HT1080 (cell line): ENCODE measurements at regions not wholly inside any gene's neighbourhood (a gene's known extent, or its start where the extent isn't known, plus 50 kb on each side); places are given as distances from the start of the nearest gene placed in this dataset.

Experiments used
- DNase-seq: peaks from one replicate; pipeline ENCODE4 v3.0.0-alpha.2; 2015; ENCODE audit warnings: low read depth

DNA sequence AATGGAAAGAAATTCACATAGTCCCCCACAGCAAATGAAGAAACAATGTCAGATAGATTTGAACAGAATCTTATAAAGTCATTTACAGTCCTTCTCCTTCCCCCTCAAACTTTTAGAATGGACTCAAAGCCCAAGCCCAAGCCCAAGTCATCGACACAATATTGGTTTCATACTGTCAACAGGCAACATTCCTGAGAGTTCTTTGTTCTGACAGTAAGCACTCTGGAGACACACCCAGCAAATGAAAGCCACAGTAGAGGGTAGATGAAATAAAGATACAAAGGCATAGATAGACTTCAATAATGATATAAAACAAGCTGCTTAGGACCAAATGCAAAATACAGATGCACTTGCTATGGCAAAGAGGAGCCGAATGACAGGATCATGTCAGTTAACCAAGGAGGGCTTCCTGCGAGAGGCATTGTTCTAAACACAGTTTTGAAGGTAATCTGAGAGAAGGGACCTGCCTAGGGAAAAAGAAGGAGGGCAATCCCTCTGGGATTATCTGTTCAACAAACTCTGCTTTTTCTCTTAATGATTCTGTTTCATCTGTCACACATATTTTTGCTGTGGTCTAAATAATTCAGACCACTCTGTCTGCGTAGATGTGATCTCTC, 97.1 kb upstream of the MAP4K3 start:
- DNase-seq = no peak

DNA sequence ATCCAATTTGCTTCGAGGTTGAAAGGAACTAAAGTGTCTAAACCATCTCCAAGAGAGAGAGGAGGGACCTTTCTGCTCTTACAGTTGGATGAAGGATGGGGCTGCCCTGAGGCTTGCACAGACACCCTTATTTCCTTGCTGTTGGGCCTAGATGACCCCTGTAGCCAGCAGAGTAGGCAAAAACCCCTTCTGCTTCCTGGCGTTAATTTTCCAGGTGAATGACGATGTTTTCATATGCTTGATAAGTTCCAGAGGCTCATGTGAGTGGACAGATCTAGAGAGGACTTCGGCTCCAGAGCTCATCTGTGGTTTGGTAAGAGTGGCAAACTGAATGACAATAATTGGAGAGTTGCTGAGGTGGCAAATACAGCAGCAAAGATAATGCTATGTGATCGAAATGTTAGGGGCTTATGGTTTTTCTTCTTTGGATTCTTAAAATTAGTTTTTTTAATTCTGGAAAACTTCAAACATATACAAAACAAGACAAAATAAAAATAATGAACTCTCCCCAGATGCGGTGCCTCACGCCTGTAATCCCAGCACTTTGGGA, 98.6 kb upstream of the MAP4K3 start:
- no peak for DNase-seq

DNA sequence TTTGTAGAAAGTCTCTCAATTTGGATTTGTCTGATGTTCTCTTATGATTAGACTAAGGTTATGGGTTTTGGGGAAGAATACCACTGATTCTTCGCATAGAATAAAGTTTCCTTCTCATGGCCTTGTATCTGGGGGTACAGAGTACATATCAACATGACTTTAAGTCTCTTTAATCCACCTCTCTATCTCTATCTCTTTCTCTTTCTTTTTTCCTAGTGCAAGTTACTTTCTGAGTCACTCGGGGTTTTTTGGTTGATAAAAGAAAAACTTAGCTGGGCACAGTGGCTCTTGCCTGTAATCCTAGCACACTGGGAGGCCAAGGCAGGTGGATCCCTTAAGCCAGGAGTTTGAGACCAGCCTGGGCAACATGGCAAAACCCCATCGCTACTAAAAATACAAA, 100.1 kb upstream of the MAP4K3 start:
- DNase-seq = no peak

DNA sequence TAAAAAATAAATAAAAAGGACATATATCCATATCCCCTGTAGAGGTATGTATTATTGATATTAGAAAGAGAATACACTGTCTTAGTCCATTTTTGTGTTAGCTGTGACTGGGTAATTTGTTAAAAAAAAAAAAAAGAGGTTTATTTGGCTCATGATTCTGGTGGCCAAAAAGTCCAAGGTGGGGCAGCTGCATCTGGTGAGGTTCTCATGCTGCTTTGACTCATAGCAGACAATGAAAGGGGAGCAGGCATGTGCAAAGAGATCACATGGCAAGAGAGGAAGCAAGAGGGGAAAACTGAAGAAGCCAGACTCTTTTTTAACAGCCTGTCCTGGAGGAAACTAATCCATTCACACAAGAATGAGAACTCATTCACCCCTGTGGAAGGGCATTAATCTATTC, 101.6 kb upstream of the MAP4K3 start:
- peak; percentile 32 for DNase-seq

DNA sequence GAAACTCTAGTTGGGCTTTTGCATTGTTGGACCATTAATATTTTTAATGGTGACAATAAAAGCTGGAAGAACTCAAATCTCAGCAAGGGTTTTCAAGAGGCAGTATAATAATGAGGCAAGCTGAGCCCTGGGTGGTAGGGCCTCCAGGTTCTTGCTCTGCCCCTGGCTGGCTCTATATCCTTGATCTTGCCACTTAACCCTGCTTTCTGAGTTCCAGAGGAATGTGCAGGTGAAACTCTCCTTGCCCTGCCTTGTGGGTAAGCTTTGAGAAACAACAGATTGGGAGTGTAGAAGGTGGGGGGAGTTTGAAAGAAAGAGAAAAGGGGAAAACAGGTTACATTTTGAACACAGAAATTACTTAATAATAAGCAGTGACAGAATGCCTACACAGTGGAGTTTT, 103.3 kb upstream of the MAP4K3 start:
- DNase-seq = no peak

DNA sequence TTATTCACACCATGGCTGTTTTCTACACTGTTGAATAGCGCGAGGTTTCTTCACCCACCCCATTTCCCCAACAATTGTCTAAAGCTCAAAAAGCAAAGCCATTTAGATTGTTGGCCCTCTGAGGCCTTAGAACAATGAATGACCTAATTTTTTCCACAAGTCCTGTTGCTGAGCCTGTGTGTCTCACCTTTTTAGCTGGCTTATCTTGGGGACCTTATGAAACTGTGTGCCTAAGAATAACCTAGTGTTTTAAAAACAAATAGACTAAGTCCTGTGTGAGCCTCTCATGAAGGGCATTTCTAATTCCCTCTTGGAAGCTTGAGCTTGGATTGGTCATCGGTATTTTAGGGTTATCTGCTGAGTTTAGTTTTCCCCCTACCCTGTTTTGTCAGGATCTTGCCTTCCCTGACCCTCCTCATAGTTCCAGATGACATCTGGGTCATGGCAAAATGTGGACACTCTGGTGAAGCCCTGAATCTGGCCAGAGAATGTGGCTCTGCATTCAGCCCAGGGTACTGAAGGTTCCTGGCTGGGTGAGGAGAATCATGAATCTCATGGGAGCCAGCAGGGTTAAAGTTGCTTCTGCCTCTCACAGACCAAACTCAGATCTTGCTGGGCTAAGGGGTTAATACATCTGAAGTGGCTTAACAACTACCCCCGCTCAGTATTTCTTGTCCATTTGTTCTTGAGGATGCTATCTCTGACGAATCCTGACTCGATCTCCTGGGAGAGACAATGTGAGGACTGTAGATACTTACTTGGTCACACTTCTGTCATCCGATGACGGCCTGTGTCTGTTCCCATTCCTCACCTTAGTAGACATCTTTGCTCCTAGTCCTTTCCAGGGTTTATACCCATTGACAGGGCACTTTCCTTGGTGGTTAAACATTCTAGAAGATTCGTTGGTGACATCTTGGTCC, 104.2 kb upstream of the MAP4K3 start:
- no peak for DNase-seq

DNA sequence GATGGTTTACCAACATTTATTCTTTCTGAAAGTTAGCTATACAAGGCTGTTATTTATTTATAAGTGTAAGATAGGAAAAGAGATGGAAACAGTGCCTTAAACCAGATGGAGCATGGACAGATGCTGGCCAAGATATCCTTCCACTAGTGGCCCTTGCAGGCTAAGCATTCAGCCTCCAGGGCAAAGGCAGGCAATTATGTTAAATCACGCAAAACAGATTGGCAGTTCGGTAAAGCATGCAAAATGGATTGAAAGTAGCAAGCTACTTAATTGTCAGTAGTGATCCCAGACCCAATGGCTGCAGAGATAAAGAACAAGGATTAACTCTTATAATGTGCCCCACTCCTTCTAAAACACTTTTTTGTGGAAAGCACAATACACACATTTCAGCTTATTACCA, 105.4 kb upstream of the MAP4K3 start:
- DNase-seq = no peak

DNA sequence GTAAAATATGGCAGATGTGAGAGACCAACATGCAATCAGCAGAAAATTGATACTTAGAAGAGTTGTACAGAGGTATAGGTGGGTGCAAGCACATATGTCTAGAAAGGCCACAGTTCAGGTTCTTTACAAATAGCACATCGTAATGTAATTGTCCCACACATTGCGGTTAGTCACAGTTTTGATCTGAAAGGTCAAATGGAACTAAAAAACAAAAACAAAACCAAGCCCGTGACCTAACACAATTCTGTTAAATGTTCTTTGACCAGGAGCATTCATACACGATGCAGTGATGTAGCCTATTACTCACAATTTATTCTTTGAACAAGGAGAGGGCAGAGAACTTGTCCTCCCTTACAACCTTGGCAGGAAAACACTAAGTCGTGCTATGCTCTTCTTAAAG, 108.9 kb upstream of the MAP4K3 start:
- DNase-seq = no peak

DNA sequence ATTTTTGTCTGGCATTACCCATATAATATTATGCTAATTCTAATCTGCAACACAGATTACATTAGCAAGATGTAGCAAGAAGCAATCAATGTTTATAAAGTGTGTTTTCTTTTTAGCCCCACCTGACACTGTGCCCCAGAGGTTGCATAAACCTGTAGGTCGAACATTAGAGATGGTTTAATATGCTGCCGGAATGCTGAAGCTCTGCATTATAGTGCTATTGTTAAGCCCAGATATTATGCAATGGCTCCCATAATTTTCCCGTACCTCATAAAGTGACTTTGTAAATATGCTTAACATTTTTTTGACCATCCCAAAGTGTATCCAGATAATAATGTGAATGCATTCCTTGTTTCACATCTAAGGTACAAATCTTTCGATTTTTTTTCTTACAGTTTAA, 109.3 kb upstream of the MAP4K3 start:
- no peak for DNase-seq

DNA sequence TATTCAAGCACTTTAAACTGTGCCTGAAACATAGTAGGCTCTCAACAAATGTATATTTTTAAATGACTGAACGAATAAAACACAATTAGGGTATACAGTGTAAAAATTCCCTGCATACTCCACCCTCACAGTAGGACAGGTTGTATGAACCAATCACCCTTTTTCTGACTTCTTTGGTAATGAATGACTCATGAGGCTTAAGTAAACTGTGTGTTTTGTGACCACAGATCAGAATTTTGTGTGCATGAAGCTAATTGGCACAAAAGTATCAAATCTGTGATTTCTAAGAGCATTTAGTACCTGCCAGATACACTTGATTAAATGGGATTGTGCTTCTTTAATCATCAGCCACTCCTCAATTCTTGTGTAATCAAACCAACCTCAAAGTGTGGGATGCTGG, 109.9 kb upstream of the MAP4K3 start:
- peak; percentile 20 for DNase-seq

DNA sequence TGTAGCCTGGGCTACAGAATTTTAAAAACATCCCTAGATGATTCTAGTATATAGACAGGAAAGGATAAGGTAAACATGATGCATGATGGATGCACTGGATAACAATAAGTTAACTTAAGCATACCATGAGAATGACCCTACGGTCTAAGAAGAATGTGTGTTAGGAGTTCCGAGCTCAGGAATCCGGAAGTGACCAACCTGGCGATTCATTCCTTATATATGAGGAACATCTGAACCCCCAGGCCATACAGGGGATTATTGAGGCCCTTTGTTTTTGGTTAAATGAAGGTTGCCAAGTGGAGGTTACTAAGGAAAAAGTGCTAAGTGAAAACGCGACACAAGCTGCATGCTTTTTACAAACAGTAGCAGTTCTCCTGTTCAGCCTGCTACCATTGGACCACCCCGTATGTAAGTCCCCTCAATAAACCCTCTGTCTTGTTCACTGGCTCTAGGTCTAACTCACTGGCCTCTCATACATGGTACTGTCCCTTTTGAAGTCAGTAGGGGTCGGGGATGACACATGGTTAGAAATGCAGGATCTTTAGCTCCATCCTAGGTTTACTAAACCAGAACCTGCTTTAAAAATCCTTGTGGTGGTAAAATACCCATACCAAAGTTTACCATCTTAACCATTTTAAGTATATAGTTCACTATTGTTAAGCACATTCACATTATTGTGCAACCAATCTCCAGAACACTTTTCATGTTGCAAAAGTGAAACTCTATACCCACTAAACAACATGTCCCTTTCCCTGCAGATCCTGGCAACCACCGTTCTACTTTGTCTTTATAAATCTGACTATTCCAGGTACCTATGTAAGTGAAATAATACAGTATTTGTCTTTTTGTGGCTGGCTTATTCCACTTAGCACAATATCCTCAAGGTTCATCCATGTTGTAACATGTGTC, 111.0 kb upstream of the MAP4K3 start:
- peak; percentile 93 for DNase-seq

DNA sequence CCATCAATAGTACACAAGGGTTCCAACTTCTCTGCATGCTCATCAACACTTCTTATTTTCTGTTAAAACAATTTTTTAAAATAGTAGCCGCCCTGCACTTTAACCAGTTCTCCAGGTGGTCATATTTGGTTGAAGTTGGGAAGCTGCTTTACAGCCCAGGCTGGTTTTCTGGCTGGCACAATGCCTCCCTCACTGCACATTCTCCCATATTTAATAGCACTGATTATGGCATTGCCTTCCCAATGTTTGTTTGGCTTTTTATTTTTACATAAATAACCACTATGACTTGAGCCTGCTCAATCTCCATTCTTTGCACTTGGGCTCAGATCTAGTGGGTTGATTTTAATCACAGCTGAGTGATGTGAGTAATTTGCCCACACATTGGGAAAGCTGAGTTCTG, 111.9 kb upstream of the MAP4K3 start:
- no peak for DNase-seq

DNA sequence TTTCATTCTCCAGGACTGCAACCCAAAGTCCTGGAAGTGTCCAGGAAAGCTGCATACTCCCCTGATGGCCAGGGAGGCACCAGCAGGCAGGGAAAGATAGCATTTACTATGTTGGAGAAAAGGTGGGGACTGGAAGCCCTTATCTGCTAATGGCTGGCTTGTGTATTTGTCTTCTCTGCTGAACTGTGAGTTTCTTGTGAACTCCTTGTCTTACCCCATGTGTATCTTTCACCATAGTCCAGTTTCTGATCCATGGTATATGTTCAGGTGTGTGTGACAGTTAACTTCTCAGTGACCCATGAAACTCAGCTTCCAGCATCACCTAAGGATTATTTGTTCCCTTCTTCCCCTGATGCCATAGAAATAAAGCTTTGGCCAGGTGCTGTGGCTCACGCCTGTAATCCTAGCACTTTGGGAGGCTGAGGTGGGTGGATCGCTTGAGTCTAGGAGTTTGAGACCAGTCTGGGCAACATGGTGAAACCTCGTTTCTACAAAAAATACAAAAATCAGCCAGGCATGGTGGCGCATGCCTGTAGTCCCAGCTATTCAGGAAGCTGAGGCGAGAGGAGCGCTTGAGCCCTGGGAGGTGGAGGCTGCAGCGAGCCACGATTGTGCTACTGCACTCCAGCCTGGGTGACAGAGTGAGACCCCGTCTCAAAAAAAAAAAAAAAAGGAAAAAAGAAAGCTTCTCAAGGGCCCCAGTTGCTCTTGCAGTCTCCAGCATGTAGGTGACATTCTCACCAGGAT, 112.8 kb upstream of the MAP4K3 start:
- no peak for DNase-seq

DNA sequence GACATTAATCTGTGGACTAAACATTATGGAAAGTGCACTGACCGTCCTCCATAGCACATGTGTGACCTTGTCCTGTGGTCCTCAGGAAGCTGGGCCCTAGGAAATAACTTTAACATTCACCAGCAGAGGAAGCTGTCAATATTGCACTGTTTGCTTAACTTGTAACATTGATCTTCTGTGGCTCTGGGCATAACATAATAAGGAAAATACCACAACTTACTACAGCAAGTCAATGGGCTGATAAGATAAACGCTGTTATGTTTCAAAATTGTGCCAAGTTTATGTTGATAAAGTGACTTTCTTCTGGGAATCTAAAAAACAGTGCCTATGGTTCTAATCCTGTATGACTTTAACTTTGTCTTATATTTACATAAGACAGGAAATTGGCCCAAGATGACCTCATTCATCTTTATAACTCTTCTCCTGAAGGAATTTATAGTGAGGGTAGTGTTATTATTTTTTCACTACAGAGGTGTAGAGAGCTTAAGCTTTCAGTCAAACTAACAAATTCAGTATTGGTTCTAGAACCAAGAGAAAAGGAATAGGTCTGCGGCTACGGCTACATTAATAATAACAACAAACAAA, 113.7 kb upstream of the MAP4K3 start:
- DNase-seq = peak; percentile 49

DNA sequence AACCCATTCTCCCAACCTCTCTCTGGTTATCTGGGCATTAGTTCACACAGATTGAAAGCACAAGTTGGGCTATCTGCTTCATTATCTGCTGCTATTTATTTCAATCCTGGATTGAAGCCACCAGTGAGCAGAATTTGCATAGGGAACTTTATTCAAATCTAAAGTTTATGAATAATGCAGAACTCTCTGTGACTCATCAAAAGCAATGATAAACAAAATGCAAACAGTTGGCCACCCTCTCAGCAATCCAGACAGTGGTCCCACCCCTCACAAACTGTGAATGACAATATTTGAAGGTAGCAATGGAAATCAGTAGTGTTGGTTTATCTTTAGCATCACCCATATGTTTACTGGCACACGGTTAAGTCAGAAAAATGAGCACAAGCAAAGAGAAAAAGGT, 106.8 kb upstream of the TMEM178A start:
- DNase-seq = no peak

DNA sequence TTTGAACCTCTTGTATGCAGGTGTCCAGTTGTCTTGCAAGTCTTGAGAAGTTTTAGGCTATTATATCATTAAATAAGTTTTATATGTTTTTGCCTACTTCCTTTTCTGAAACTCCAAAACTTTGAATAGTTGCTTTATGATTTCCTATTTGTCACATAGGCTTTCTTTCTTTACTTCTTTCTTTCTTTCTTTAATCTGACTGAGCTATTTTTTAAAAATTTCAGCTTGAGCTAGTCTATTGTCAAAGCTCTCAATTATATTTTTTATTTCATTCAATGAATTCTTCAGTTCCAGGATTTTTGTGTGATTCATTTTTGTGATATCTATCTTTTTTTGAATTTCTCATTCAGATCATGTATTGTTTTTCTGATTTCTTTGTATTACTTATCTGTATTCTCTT, 102.1 kb upstream of the TMEM178A start:
- no peak for DNase-seq

DNA sequence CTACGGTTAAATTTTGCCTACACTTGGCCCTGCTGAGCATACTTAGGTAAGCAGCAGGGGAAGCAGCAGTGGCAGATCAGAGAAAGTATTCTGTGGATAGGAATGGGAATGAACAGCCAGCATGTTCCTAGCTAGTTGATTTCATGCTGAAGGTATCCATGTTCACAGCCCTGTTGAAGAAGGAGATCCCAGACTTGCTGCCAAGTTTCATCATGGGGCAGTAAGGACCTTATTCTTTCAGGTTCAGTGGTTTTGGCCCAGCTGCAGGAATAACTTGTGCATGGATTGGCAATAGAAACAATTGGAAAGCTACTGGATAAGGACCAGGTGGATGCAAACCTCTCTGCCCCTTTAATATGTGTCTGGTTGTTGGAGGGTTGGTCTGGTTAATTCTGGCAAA, 98.2 kb upstream of the TMEM178A start:
- no peak for DNase-seq

DNA sequence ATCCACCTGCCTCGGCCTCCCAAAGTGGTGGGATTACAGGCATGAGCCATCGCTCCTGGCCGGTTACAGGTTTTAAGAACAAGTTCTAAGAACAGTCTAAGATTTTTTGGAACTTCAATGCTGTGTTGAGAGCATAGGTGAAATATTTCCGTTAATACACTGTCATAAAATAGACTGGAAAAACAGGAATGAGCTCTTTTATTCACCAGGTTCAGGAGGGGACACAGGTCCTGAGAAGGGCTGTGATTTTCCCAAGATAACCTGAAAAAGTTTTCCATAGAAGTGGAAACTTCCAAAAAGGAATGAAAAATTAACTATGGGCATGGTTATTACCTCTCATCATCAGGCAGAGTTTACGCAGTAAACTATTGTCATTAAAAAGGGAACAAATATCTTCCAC, 97.6 kb upstream of the TMEM178A start:
- no peak for DNase-seq

DNA sequence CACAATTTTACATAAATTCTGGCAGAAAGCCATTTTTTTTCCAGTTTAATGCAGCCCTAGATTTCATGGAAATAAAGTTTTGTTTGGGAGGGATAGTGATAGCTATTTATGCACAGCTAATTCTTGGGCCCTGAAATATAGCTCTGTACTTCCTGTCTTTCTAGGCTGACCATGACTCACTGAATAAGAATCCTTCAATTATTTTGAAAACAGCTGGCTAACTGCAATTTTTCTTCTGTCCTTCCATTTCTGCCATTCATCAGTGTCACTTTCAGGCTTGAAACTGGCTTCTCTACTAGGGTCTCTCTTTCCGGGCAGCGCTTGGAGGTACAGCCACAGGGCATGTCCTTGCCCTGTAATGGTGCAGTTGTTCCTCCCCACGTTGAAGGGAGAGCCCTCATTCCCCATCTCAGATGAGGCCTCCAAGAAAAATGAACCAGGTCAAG, 97.1 kb upstream of the TMEM178A start:
- DNase-seq = peak; percentile 86

DNA sequence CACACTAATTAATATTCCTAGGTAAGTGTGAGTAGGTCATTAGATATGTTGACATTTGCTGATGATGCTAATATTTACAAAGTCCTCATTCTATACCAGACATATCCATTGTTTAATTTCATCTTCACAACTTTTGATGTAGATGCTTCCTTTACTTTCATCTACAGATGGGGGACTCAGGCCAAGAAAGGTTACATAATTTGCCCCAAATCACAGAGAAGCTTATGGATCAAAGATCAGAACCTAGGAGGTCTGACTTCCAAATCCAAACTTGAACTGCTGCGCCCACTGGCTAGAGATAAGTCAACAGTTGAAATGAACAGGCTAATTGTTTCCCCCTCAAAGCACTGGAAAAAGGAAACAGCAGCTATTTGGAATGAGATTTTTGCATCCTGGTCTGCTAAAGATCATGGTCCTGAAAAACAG, 95.6 kb upstream of the TMEM178A start:
- no peak for DNase-seq
